ENCODE measurements at regions not wholly inside any gene's neighbourhood (a gene's known extent, or its start where the extent isn't known, plus 50 kb on each side); places are given as distances from the start of the nearest gene placed in this dataset.
"Not testable (repeated sequence)": the region's sequence is repeated elsewhere in the genome, so short reads cannot be mapped to it uniquely, and the experiment has no call there.

GRCh38 chr7:96770758-96771157, 61.1 kb upstream of the SEM1 start:
- DNase-seq (ENCODE audit: low read depth): no peak

DNA sequence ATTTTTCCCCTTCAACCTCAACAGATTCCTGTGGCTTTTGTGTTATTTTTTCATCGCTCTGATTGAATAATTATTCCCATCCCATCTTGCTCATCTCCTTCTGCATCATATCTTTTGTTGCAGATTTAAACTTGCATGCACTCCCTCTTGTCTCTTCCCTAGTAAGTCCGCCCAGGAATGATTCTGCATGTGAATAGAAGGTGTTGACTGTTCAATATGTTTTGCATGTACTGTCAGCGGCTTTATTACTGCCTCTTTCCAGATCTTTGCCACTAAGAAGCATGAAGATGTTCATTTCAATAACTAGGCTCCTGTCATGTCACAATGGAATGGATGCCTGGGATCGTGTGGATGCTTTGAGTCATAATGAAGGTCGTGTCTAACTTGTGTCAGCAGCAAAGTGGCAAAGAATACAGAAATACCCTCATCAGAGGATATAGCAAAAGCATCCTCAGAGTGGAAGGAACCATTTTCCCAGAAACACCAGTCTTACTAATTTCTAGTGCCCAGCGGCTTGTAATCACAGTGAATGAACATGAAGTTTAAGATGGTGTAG, 62.6 kb upstream of the SEM1 start:
- DNase-seq (ENCODE audit: low read depth): no peak

DNA sequence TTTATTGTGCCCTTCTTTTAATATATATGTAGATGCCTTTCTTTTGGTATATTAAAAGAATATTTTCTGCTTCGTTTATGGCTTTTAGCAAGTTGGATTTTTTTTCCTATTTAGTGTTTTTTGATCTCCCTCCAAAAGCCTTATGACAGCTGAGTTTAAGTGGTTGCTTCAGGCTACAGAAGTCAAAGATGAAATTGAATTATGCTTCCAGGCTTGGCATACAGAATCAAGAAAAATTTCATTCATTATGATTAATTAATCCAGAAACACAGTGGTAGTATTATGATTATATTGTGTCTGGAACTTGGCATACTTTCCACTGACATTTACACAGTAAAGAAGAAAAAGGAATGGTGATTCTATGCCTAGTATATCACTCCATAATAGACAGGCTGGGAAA, 63.8 kb upstream of the SEM1 start:
- no peak for DNase-seq (ENCODE audit: low read depth)

DNA sequence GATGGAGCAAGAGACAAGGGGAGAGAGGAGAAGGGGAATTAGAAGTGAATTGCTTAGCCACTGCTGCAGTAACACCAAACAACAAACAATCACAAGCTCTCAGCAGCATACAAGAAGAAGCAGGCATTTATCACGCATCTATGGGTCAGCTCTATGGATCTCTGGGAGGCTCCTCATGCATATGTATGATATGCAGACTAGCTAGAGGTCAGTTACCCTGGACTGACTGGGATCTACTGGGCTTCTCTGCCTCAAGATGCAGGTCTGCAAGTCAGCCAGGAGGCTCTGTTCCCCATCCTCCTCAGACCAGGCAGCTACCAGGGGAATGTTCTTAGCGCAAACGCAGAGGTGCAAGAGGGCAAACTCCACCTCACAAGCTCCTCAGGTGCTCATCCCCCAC, 64.7 kb upstream of the SEM1 start:
- no peak for DNase-seq (ENCODE audit: low read depth)

GRCh38 chr7:96775046-96775445, 65.4 kb upstream of the SEM1 start:
- no peak for DNase-seq (ENCODE audit: low read depth)

DNA sequence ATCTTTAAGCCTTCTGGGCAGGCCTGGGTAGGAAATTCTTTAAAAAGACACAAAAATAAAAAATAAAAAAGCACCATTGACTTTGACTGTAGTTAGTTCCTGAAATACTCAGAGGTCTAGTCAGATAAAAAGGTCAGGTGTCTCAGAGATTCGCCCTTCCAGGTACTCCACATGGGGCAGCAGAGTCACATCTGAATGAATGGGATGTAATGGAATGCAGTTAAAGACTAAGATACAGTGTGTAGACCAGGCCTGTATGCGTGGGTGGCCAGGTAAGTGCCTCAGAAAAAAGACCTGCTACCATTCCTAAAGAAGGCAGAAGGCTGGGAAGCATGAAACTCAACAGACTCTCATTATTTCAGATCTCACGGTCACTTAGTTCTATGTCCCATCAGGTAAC, 68.6 kb upstream of the SEM1 start:
- peak; percentile 8 for DNase-seq (ENCODE audit: low read depth)

DNA sequence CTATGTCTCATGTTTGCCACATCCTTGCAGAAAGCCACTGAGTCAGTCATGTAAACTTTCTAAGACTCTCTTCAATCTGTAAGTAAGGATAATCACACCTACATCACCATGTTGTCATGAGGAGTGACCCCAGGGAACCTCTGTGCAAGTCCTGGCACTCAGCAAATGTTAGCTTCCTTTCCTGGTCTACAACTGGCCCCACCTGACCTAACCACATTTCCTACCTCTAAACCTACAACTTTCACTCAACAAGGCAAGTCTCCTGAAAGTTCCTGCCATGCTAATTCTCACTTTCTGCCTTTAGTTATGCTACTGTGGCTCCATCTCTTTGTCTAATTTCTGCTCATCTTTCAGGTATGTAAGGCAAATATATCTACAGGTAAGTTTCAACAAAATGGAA, 72.3 kb upstream of the SEM1 start:
- no peak for DNase-seq (ENCODE audit: low read depth)

DNA sequence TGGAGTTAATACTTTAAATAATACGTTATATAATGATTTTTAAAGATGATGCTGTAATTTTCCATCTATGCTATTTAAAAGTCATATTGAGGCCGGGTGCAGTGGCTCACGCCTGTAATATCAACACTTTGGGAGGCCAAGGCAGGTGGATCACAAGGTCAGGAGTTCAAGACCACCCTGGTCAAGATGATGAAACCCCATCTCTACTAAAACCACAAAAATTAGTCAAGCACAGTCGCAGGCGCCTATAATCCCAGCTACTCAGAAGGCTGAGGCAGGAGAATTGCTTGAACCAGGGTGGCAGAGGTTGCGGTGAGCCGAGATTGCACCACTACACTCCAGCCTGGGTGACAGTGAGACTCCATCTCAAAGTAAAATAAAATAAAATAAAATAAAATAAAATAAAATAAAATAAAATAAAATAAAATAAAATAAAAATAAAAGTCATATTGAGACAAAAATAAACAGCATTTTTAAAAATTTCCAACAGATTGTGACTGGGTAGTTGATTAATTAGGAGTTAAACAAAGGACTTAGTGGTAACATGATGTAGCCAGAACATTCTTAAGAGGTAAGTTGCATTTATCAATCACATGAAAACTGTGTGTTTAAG, 73.1 kb upstream of the SEM1 start:
- not testable (repeated sequence) for DNase-seq (ENCODE audit: low read depth)

DNA sequence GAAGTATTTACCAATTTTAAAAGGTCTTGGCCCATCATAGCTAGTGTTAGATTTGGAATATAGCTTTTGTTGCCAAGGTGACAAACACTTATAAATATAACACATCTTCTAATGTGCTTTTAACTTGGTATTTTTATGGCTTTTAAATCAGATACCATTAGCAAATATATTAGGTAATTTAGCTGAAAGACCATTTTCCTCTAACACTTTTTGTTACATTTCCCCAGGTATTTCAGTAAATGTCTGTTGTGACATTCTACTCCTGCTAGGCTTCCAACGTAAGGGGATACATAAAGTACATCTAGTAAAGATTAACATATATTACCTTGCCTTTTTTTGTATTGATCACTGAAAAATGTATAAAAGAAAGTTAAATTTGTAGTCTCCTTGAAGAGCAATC, 75.0 kb upstream of the SEM1 start:
- DNase-seq (ENCODE audit: low read depth): no peak

- DNase-seq (ENCODE audit: low read depth): no peak
Measured at GRCh38 chr7:96786261-96786997, 76.8 kb upstream of the SEM1 start.

GRCh38 chr7:96786998-96787395, 77.4 kb upstream of the SEM1 start:
- DNase-seq (ENCODE audit: low read depth): no peak

- no peak for DNase-seq (ENCODE audit: low read depth)
Measured at GRCh38 chr7:96789914-96790313, 80.3 kb upstream of the SEM1 start.

- DNase-seq (ENCODE audit: low read depth): no peak
Measured at GRCh38 chr7:96792115-96792514, 82.5 kb upstream of the SEM1 start.

GRCh38 chr7:96794063-96794462, 84.4 kb upstream of the SEM1 start:
- DNase-seq (ENCODE audit: low read depth): no peak

DNA sequence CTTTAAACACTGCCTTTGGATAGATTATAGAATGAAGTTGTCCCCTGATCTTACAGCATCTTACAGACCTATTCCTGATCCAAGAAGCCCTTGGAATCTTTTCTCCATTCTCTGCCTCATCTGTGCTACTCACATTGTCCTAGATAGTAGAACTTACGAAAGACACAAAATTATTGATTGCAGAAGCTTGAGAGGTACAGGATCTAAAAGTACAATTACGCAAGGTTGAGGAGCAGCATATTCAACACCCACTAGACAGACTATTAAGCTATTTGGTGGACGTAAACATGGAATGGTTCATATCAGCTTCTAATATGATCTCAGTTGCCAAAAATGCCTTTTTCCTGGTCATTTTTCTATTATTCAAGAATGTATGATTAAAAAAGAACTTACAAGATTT, 90.5 kb upstream of the SEM1 start:
- no peak for DNase-seq (ENCODE audit: low read depth)

DNA sequence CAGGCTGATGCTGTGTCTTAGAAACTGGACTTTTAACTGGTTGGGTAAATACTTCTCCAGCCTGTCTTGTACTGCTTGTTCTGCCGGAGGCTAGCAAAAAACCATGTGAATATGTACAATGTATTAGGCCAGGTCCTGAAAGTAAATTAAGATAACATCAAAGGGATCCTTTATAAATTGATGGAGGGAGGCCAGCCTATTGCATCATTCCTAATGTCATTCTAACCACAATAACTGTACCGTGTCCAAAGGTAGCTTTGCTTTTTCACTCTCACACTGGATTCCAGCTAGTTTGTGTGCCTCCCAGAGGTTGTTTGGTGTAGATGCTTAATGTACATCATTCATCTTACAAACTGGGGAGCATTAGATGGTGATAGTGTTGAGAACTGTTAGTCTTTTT, 91.2 kb upstream of the SEM1 start:
- peak; percentile 54 for DNase-seq (ENCODE audit: low read depth)

GRCh38 chr7:96819111-96819700, 109.6 kb upstream of the SEM1 start:
- no peak for DNase-seq (ENCODE audit: low read depth)

DNA sequence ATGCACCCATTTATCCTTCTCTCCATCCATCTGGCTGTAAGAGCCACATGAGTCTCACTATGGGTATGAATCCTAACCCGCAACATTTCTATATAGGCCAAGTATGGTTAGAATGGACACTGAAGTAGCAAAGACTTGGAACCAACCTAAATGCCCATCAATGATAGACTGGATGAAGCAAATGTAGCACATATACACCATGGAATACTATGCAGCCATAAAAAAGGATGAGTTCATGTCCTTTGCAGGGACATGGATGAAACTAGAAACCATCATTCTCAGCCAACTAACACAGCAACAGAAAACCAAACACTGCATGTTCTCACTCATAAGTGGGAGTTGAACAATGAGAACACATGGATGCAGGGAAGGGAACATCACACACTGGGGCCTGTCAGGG, 111.5 kb upstream of the SEM1 start:
- not testable (repeated sequence) for DNase-seq (ENCODE audit: low read depth)

- no peak for DNase-seq (ENCODE audit: low read depth)
Measured at GRCh38 chr7:96822824-96823223, 113.2 kb upstream of the SEM1 start.

GRCh38 chr7:96823274-96823673, 113.6 kb upstream of the SEM1 start:
- peak; percentile 61 for DNase-seq (ENCODE audit: low read depth)

DNA sequence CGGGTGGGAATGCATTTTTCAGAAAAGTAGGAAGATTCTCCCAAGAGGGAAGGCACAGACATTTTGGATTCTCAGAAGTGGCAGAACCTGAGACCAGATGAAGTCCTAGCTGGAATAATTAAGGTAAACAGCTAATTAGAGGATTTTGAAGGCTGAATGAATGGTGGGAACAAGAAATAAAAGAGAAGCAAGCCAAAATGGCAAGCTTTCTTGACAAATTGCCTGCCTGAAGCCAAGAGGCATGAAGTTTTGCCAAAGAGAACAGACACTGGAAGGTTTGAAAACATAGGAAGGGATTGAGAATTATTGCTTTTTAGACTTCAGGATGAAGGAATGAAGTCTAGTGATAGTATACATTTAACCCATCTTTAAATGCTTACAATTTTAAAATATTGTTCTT, 115.0 kb upstream of the SEM1 start:
- DNase-seq (ENCODE audit: low read depth): no peak

DNA sequence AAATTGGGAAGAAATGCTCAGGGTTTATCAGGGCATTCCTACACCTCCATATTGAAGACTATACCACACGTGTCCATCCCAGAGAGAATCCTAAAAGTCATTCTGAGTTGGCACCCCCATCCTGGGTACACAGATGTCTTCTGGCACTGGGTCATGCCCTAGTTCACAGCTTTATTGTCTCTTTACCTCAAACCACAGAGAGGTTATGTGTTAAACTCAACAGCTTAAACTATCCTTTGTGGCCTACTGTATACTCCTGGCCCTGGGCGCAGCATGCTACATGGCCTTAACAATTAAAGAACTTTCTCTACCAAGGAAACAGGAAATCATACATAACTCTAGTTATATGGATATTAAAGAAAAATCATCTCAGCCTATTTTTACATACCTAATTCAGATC, 115.6 kb upstream of the SEM1 start:
- no peak for DNase-seq (ENCODE audit: low read depth)

DNA sequence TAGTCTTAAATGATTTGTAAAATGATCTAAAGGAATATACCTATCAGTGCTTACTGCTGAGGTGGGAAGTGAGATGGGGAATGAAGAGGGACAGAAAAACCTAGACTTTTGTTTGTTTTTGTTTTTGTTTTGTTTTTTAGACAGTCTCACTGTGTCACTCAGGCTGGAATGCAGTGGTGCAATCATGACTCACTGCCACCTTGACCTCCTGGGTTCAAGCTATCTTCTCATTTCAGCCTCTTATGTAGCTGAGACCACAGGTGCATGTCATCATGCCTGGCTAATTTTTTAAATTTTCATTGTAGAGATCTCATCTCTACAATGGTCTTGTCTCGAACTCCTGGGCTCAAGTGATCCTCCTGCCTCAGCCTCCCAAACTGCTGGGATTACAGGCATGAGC, 116.4 kb upstream of the SEM1 start:
- DNase-seq (ENCODE audit: low read depth): peak; percentile 51
